Endothelial cell (in vitro differentiated cells): ENCODE measurements at regions not wholly inside any gene's neighbourhood (a gene's known extent, or its start where the extent isn't known, plus 50 kb on each side); places are given as distances from the start of the nearest gene placed in this dataset.

ENCODE experiments used
- DNase-seq: peaks from one replicate; pipeline ENCODE4 v3.0.0; 2021; ENCODE audit warnings: low spot score
- H3K27ac Mint-ChIP-seq: one replicate; pipeline ENCODE4 v1.8.0; 2021; ENCODE audit warnings: mixed read lengths, inconsistent platforms; ENCODE audit not compliant: unreplicated experiment
- H3K27me3 Mint-ChIP-seq: one replicate; pipeline ENCODE4 v1.8.0; 2021; ENCODE audit warnings: mild to moderate bottlenecking, moderate library complexity, mixed read lengths, inconsistent platforms; ENCODE audit not compliant: unreplicated experiment
- H3K36me3 Mint-ChIP-seq: one replicate; pipeline ENCODE4 v1.8.0; 2021; ENCODE audit warnings: mild to moderate bottlenecking, low read depth, mixed read lengths, inconsistent platforms; ENCODE audit not compliant: unreplicated experiment
- H3K4me1 Mint-ChIP-seq: one replicate; pipeline ENCODE4 v1.8.0; 2021; ENCODE audit warnings: mild to moderate bottlenecking, mixed read lengths, inconsistent platforms; ENCODE audit not compliant: unreplicated experiment
- H3K4me3 Mint-ChIP-seq: one replicate; pipeline ENCODE4 v1.8.0; 2021; ENCODE audit warnings: mild to moderate bottlenecking, mixed read lengths, inconsistent platforms; ENCODE audit not compliant: unreplicated experiment
- H3K9me3 Mint-ChIP-seq: one replicate; pipeline ENCODE4 v1.8.0; 2021; ENCODE audit warnings: mixed read lengths, inconsistent platforms; ENCODE audit not compliant: unreplicated experiment
- CTCF ChIP-seq: fragments of 200-600 bp; sonication (generic); IDR thresholded peaks from one replicate; pipeline ENCODE4 v1.5.0; 2021; ENCODE audit warnings: antibody characterized with exemption; ENCODE audit not compliant: unreplicated experiment

GRCh38 chr9:70478963-70479641, 64.6 kb upstream of the KLF9 start:
- H3K27me3 Mint-ChIP-seq = no peaks in the 10 kb centered on the region
- no peaks in the 10 kb centered on the region for H3K9me3 Mint-ChIP-seq
- no peak for TF ChIP-seq CTCF
- H3K4me1 Mint-ChIP-seq = peaks cover 2% of the 10 kb centered on the region
- DNase-seq = no peak
- no peak overlapping the region for H3K4me3 Mint-ChIP-seq
- H3K27ac Mint-ChIP-seq = no peak overlapping the region
- H3K36me3 Mint-ChIP-seq = no peaks in the 10 kb centered on the region

- no peaks in the 10 kb centered on the region for H3K36me3 Mint-ChIP-seq
Measured at GRCh38 chr9:70477907-70478480, 63.5 kb upstream of the KLF9 start.

GRCh38 chr9:70477146-70477745, 62.8 kb upstream of the KLF9 start:
- H3K27me3 Mint-ChIP-seq = no peaks in the 10 kb centered on the region
- no peaks in the 10 kb centered on the region for H3K9me3 Mint-ChIP-seq
- no peak for DNase-seq
- no peak for TF ChIP-seq CTCF
- no peak overlapping the region for H3K4me3 Mint-ChIP-seq
- peaks cover 2% of the 10 kb centered on the region for H3K4me1 Mint-ChIP-seq
- H3K36me3 Mint-ChIP-seq = no peaks in the 10 kb centered on the region
- no peak overlapping the region for H3K27ac Mint-ChIP-seq

More at GRCh38 chr9:70477907-70478480, 63.5 kb upstream of the KLF9 start:
- no peak overlapping the region for H3K4me3 Mint-ChIP-seq
- H3K27ac Mint-ChIP-seq = no peak overlapping the region
- no peaks in the 10 kb centered on the region for H3K27me3 Mint-ChIP-seq
- TF ChIP-seq CTCF = no peak
- H3K9me3 Mint-ChIP-seq = no peaks in the 10 kb centered on the region
- no peak for DNase-seq
- H3K4me1 Mint-ChIP-seq = peaks cover 2% of the 10 kb centered on the region

- no peaks in the 10 kb centered on the region for H3K36me3 Mint-ChIP-seq
- H3K27me3 Mint-ChIP-seq = peaks cover 1% of the 10 kb centered on the region
Measured at GRCh38 chr9:70475211-70475610, 60.8 kb upstream of the KLF9 start.

More at GRCh38 chr9:70475211-70475610, 60.8 kb upstream of the KLF9 start:
- TF ChIP-seq CTCF = no peak
- Mint-ChIP-seq H3K4me3 (no peak overlapping the region), H3K4me1 (peaks cover 9% of the 10 kb centered on the region), H3K9me3 (no peaks in the 10 kb centered on the region), H3K27ac (no peak overlapping the region)
- no peak for DNase-seq
